ENCODE measurements at regions not wholly inside any gene's neighbourhood (a gene's known extent, or its start where the extent isn't known, plus 50 kb on each side); places are given as distances from the start of the nearest gene placed in this dataset.

DNA sequence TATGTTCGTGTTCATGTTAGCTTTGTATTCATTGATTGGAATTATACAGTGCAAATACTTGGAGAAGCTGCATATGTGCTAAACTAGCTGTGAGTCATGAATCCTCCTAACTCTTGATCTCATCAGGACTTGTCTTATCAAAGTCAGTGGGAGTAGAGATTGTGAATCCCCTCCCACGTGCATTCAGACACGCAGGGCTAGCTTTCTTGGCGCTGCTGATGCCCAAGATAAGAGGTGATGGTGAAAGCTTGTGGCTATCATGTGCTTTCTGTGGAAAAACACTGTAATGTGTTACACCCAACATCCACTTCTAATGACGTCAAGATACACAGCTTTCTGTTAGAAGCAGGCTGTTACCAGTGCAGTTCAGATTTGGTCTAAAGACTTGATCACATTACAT is 348.7 kb upstream of the HAND2 start:
- TF ChIP-seq, protein P1, sequence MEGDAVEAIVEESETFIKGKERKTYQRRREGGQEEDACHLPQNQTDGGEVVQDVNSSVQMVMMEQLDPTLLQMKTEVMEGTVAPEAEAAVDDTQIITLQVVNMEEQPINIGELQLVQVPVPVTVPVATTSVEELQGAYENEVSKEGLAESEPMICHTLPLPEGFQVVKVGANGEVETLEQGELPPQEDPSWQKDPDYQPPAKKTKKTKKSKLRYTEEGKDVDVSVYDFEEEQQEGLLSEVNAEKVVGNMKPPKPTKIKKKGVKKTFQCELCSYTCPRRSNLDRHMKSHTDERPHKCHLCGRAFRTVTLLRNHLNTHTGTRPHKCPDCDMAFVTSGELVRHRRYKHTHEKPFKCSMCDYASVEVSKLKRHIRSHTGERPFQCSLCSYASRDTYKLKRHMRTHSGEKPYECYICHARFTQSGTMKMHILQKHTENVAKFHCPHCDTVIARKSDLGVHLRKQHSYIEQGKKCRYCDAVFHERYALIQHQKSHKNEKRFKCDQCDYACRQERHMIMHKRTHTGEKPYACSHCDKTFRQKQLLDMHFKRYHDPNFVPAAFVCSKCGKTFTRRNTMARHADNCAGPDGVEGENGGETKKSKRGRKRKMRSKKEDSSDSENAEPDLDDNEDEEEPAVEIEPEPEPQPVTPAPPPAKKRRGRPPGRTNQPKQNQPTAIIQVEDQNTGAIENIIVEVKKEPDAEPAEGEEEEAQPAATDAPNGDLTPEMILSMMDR (conservative IDR thresholded peaks at IDR 0.05; ENCODE audit: low read depth, low read length): no peak
- TF ChIP-seq EZH2 (IDR thresholded peaks at IDR 0.05; ENCODE audit: low read length, unreplicated experiment) (no peak), EZH2phosphoT487 (IDR thresholded peaks at IDR 0.05; ENCODE audit: borderline replicate concordance, low read length) (no peak)

All from PC-3 (cell line).